CD4-positive, CD25-positive, alpha-beta regulatory T cell (primary cell): ENCODE measurements at regions not wholly inside any gene's neighbourhood (a gene's known extent, or its start where the extent isn't known, plus 50 kb on each side); places are given as distances from the start of the nearest gene placed in this dataset.

Experiments
- ATAC-seq, 2 donors: fragments of 150-1000 bp; cut with Tn5 transposase; one replicate each; pipeline ENCODE4 v1.10.0; 2021; ENCODE audit warnings: low read depth in 2 of 2, moderate number of reproducible peaks in 2 of 2, moderate library complexity in 1 of 2
- DNase-seq, 3 donors: peaks; one replicate each; pipeline versions ENCODE4 v3.0.0 to v3.0.0-alpha.2; 2012 to 2022; ENCODE audit warnings: mixed read lengths in 1 of 3
- H3K27ac ChIP-seq: one replicate; pipeline ENCODE4 v1.7.0; 2013; ENCODE audit warnings: mild to moderate bottlenecking, low read length; ENCODE audit not compliant: insufficient read depth, poor library complexity, severe bottlenecking
- H3K27me3 ChIP-seq: one replicate; pipeline ENCODE4 v1.7.0; 2013; ENCODE audit warnings: low read length; ENCODE audit not compliant: control insufficient read depth, insufficient read depth
- H3K36me3 ChIP-seq: one replicate; pipeline ENCODE4 v1.7.0; 2013; ENCODE audit warnings: mild to moderate bottlenecking, low read length, moderate library complexity; ENCODE audit not compliant: control insufficient read depth, insufficient read depth
- H3K4me1 ChIP-seq: 2 replicates; pipeline ENCODE4 v1.7.0; 2013; ENCODE audit warnings: mild to moderate bottlenecking, low read length; ENCODE audit not compliant: insufficient read depth, control insufficient read depth, poor library complexity, severe bottlenecking
- H3K4me3 ChIP-seq: one replicate; pipeline ENCODE4 v1.7.0; 2013; ENCODE audit warnings: low read depth, mild to moderate bottlenecking, low read length, moderate library complexity
- H3K9me3 ChIP-seq, 2 experiments: 1 replicate in 1 of 2; 2 replicates in 1 of 2; pipeline ENCODE4 v1.7.0; 2013; ENCODE audit warnings: low read length in 2 of 2, mild to moderate bottlenecking in 1 of 2, moderate library complexity in 1 of 2; ENCODE audit not compliant: control insufficient read depth in 2 of 2
- H3K27ac Mint-ChIP-seq, 3 donors: one replicate each; pipeline ENCODE4 v1.8.0; 2020 to 2022; ENCODE audit warnings: mild to moderate bottlenecking in 3 of 3, mixed read lengths in 3 of 3, moderate library complexity in 2 of 3
- H3K27me3 Mint-ChIP-seq: one replicate; pipeline ENCODE4 v1.8.0; 2022; ENCODE audit warnings: mild to moderate bottlenecking, mixed read lengths
- H3K36me3 Mint-ChIP-seq: one replicate; pipeline ENCODE4 v1.8.0; 2020; ENCODE audit warnings: mixed read lengths
- H3K4me1 Mint-ChIP-seq, 4 donors: one replicate each; pipeline ENCODE4 v1.8.0; 2020 to 2022; ENCODE audit warnings: mixed read lengths in 4 of 4, mild to moderate bottlenecking in 1 of 4
- H3K4me3 Mint-ChIP-seq, 4 donors: one replicate each; pipeline ENCODE4 v1.8.0; 2020 to 2022; ENCODE audit warnings: mild to moderate bottlenecking in 4 of 4, mixed read lengths in 4 of 4, moderate library complexity in 3 of 4
- H3K9me3 Mint-ChIP-seq, 7 donors: one replicate each; pipeline ENCODE4 v1.8.0; 2020 to 2022; ENCODE audit warnings: mixed read lengths in 7 of 7, mild to moderate bottlenecking in 3 of 7, moderate library complexity in 2 of 7

- H3K27me3 ChIP-seq, result no peaks in the 10 kb centered on the region
- H3K4me3 ChIP-seq, result no peak overlapping the region
- H3K27ac ChIP-seq, result no peak overlapping the region
- no peaks in the 10 kb centered on the region for H3K36me3 ChIP-seq
- H3K9me3 ChIP-seq, result peaks cover 0 to 4% of the 10 kb centered on the region in 2 experiments
- H3K36me3 Mint-ChIP-seq, result no peaks in the 10 kb centered on the region
- H3K27ac Mint-ChIP-seq, result no peak overlapping the region
- no peaks in the 10 kb centered on the region for H3K4me1 Mint-ChIP-seq
- ATAC-seq, result no peak
- no peak for DNase-seq
- peaks cover 0 to 12% (median 3%) of the 10 kb centered on the region in 7 donors for H3K9me3 Mint-ChIP-seq
- no peak overlapping the region for H3K4me3 Mint-ChIP-seq
- peaks cover 6% of the 10 kb centered on the region for H3K27me3 Mint-ChIP-seq
- no peaks in the 10 kb centered on the region for H3K4me1 ChIP-seq
Measured at GRCh38 chr18:45541421-45541820, 73.9 kb upstream of the SLC14A2 start.

- H3K4me1 Mint-ChIP-seq, result no peaks in the 10 kb centered on the region
- Histone ChIP-seq H3K4me3 (no peak overlapping the region), H3K27me3 (no peaks in the 10 kb centered on the region), H3K27ac (no peak overlapping the region), H3K4me1 (no peaks in the 10 kb centered on the region), H3K9me3 (peaks cover 0 to 4% of the 10 kb centered on the region in 2 experiments), H3K36me3 (no peaks in the 10 kb centered on the region)
- H3K27me3 Mint-ChIP-seq, result peaks cover 10% of the 10 kb centered on the region
- no peak overlapping the region for H3K27ac Mint-ChIP-seq
- H3K36me3 Mint-ChIP-seq, result no peaks in the 10 kb centered on the region
- ATAC-seq (no peak), DNase-seq (no peak)
- no peak overlapping the region for H3K4me3 Mint-ChIP-seq
- H3K9me3 Mint-ChIP-seq, result peaks cover 0 to 12% (median 3%) of the 10 kb centered on the region in 7 donors
Measured at GRCh38 chr18:45542043-45542442, 73.2 kb upstream of the SLC14A2 start.

- Histone ChIP-seq H3K36me3 (no peaks in the 10 kb centered on the region), H3K4me3 (no peak overlapping the region), H3K27ac (no peak overlapping the region), H3K27me3 (no peaks in the 10 kb centered on the region), H3K4me1 (no peaks in the 10 kb centered on the region), H3K9me3 (no peaks in the 10 kb centered on the region)
- ATAC-seq (no peak), DNase-seq (no peak)
- peaks cover 0 to 2% (median 0%) of the 10 kb centered on the region in 7 donors for H3K9me3 Mint-ChIP-seq
- H3K4me1 Mint-ChIP-seq, result no peaks in the 10 kb centered on the region
- no peaks in the 10 kb centered on the region for H3K36me3 Mint-ChIP-seq
- H3K27me3 Mint-ChIP-seq, result peaks cover 16% of the 10 kb centered on the region
- H3K27ac Mint-ChIP-seq, result no peak overlapping the region
- H3K4me3 Mint-ChIP-seq, result no peak overlapping the region
Measured at GRCh38 chr18:45547910-45548309, 67.4 kb upstream of the SLC14A2 start.

GRCh38 chr18:45548614-45549013, 66.7 kb upstream of the SLC14A2 start:
- Histone ChIP-seq H3K4me3 (no peak overlapping the region), H3K9me3 (no peaks in the 10 kb centered on the region), H3K27me3 (no peaks in the 10 kb centered on the region), H3K4me1 (no peaks in the 10 kb centered on the region), H3K27ac (no peak overlapping the region), H3K36me3 (no peaks in the 10 kb centered on the region)
- Mint-ChIP-seq H3K27ac (no peak overlapping the region), H3K9me3 (peaks cover 0 to 2% (median 0%) of the 10 kb centered on the region in 7 donors), H3K4me1 (no peaks in the 10 kb centered on the region), H3K27me3 (peaks cover 16% of the 10 kb centered on the region), H3K4me3 (no peak overlapping the region), H3K36me3 (no peaks in the 10 kb centered on the region)
- DNase-seq (no peak), ATAC-seq (no peak)

GRCh38 chr18:45549290-45549689, 66.0 kb upstream of the SLC14A2 start:
- Mint-ChIP-seq H3K9me3 (peaks cover 0 to 2% (median 0%) of the 10 kb centered on the region in 7 donors), H3K4me1 (no peaks in the 10 kb centered on the region), H3K27ac (no peak overlapping the region), H3K36me3 (no peaks in the 10 kb centered on the region), H3K27me3 (peaks cover 11% of the 10 kb centered on the region), H3K4me3 (no peak overlapping the region)
- no peaks in the 10 kb centered on the region for H3K4me1 ChIP-seq
- H3K36me3 ChIP-seq, result no peaks in the 10 kb centered on the region
- H3K27ac ChIP-seq, result no peak overlapping the region
- ATAC-seq, result no peak
- no peak for DNase-seq
- no peaks in the 10 kb centered on the region for H3K9me3 ChIP-seq
- no peaks in the 10 kb centered on the region for H3K27me3 ChIP-seq
- H3K4me3 ChIP-seq, result no peak overlapping the region

GRCh38 chr18:45551142-45551815, 64.0 kb upstream of the SLC14A2 start:
- H3K36me3 Mint-ChIP-seq, result no peaks in the 10 kb centered on the region
- ATAC-seq (no peak), DNase-seq (no peak)
- H3K27me3 ChIP-seq, result no peaks in the 10 kb centered on the region
- no peak overlapping the region for H3K27ac ChIP-seq
- peaks cover 0 to 2% (median 0%) of the 10 kb centered on the region in 7 donors for H3K9me3 Mint-ChIP-seq
- H3K4me1 ChIP-seq, result no peaks in the 10 kb centered on the region
- no peaks in the 10 kb centered on the region for H3K36me3 ChIP-seq
- no peaks in the 10 kb centered on the region for H3K9me3 ChIP-seq
- no peak overlapping the region for H3K4me3 ChIP-seq
- no peak overlapping the region for H3K27ac Mint-ChIP-seq
- H3K27me3 Mint-ChIP-seq, result peaks cover 10% of the 10 kb centered on the region
- H3K4me3 Mint-ChIP-seq, result no peak overlapping the region
- no peaks in the 10 kb centered on the region for H3K4me1 Mint-ChIP-seq

- Mint-ChIP-seq H3K27me3 (peaks cover 5% of the 10 kb centered on the region), H3K4me3 (no peak overlapping the region), H3K9me3 (peaks cover 0 to 1% (median 0%) of the 10 kb centered on the region in 7 donors), H3K4me1 (no peaks in the 10 kb centered on the region), H3K36me3 (no peaks in the 10 kb centered on the region), H3K27ac (no peak overlapping the region)
- H3K27me3 ChIP-seq, result no peaks in the 10 kb centered on the region
- no peaks in the 10 kb centered on the region for H3K9me3 ChIP-seq
- ATAC-seq (no peak), DNase-seq (no peak)
- H3K4me3 ChIP-seq, result no peak overlapping the region
- H3K4me1 ChIP-seq, result no peaks in the 10 kb centered on the region
- H3K36me3 ChIP-seq, result no peaks in the 10 kb centered on the region
- H3K27ac ChIP-seq, result no peak overlapping the region
Measured at GRCh38 chr18:45553723-45554388, 61.4 kb upstream of the SLC14A2 start.

GRCh38 chr18:45554389-45554737, 60.9 kb upstream of the SLC14A2 start:
- Histone ChIP-seq H3K36me3 (no peaks in the 10 kb centered on the region), H3K4me3 (no peak overlapping the region), H3K27me3 (no peaks in the 10 kb centered on the region), H3K27ac (no peak overlapping the region), H3K4me1 (no peaks in the 10 kb centered on the region), H3K9me3 (no peaks in the 10 kb centered on the region)
- ATAC-seq (no peak), DNase-seq (no peak)
- Mint-ChIP-seq H3K4me3 (no peak overlapping the region), H3K9me3 (peaks cover 0 to 1% (median 0%) of the 10 kb centered on the region in 7 donors), H3K27ac (no peak overlapping the region), H3K27me3 (peaks cover 5% of the 10 kb centered on the region), H3K36me3 (no peaks in the 10 kb centered on the region), H3K4me1 (no peaks in the 10 kb centered on the region)
